ENCODE measurements at regions not wholly inside any gene's neighbourhood (a gene's known extent, or its start where the extent isn't known, plus 50 kb on each side); places are given as distances from the start of the nearest gene placed in this dataset.

GRCh38 chr1:91129017-91129416 lies 107.2 kb upstream of the ZNF644 start:
- TF ChIP-seq, protein P1, sequence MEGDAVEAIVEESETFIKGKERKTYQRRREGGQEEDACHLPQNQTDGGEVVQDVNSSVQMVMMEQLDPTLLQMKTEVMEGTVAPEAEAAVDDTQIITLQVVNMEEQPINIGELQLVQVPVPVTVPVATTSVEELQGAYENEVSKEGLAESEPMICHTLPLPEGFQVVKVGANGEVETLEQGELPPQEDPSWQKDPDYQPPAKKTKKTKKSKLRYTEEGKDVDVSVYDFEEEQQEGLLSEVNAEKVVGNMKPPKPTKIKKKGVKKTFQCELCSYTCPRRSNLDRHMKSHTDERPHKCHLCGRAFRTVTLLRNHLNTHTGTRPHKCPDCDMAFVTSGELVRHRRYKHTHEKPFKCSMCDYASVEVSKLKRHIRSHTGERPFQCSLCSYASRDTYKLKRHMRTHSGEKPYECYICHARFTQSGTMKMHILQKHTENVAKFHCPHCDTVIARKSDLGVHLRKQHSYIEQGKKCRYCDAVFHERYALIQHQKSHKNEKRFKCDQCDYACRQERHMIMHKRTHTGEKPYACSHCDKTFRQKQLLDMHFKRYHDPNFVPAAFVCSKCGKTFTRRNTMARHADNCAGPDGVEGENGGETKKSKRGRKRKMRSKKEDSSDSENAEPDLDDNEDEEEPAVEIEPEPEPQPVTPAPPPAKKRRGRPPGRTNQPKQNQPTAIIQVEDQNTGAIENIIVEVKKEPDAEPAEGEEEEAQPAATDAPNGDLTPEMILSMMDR (IDR thresholded peaks at IDR 0.05; ENCODE audit: low read depth, low read length, missing input control) = no peak
- TF ChIP-seq RAD21 (IDR thresholded peaks at IDR 0.05) = no peak
- TF ChIP-seq TAF1 (conservative IDR thresholded peaks at IDR 0.05) = no peak
- no peak for TF ChIP-seq JUND (IDR thresholded peaks at IDR 0.05)
- TF ChIP-seq HNF4A (conservative IDR thresholded peaks at IDR 0.05) = no peak
- TF ChIP-seq GABPA (IDR thresholded peaks at IDR 0.05 in 1 of 2, conservative IDR thresholded peaks at IDR 0.05 in 1 of 2) = no peak
- no peak for TF ChIP-seq RXRA (IDR thresholded peaks at IDR 0.05)
- TF ChIP-seq, protein P2, sequence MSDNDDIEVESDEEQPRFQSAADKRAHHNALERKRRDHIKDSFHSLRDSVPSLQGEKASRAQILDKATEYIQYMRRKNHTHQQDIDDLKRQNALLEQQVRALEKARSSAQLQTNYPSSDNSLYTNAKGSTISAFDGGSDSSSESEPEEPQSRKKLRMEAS (IDR thresholded peaks at IDR 0.05) = no peak
- TF ChIP-seq, protein P3, sequence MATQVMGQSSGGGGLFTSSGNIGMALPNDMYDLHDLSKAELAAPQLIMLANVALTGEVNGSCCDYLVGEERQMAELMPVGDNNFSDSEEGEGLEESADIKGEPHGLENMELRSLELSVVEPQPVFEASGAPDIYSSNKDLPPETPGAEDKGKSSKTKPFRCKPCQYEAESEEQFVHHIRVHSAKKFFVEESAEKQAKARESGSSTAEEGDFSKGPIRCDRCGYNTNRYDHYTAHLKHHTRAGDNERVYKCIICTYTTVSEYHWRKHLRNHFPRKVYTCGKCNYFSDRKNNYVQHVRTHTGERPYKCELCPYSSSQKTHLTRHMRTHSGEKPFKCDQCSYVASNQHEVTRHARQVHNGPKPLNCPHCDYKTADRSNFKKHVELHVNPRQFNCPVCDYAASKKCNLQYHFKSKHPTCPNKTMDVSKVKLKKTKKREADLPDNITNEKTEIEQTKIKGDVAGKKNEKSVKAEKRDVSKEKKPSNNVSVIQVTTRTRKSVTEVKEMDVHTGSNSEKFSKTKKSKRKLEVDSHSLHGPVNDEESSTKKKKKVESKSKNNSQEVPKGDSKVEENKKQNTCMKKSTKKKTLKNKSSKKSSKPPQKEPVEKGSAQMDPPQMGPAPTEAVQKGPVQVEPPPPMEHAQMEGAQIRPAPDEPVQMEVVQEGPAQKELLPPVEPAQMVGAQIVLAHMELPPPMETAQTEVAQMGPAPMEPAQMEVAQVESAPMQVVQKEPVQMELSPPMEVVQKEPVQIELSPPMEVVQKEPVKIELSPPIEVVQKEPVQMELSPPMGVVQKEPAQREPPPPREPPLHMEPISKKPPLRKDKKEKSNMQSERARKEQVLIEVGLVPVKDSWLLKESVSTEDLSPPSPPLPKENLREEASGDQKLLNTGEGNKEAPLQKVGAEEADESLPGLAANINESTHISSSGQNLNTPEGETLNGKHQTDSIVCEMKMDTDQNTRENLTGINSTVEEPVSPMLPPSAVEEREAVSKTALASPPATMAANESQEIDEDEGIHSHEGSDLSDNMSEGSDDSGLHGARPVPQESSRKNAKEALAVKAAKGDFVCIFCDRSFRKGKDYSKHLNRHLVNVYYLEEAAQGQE (IDR thresholded peaks at IDR 0.05) = no peak
- TF ChIP-seq SP1 (IDR thresholded peaks at IDR 0.05) = no peak
- TF ChIP-seq YY1 (IDR thresholded peaks at IDR 0.05) = no peak
- TF ChIP-seq NR2F2 (IDR thresholded peaks at IDR 0.05) = no peak

All from liver (tissue), 3 donors.